Endothelial cell (in vitro differentiated cells): ENCODE measurements at regions not wholly inside any gene's neighbourhood (a gene's known extent, or its start where the extent isn't known, plus 50 kb on each side); places are given as distances from the start of the nearest gene placed in this dataset.

Experiments
- DNase-seq: peaks from one replicate; pipeline ENCODE4 v3.0.0; 2021; ENCODE audit warnings: low spot score
- H3K27ac Mint-ChIP-seq: one replicate; pipeline ENCODE4 v1.8.0; 2021; ENCODE audit warnings: mixed read lengths, inconsistent platforms; ENCODE audit not compliant: unreplicated experiment
- H3K27me3 Mint-ChIP-seq: one replicate; pipeline ENCODE4 v1.8.0; 2021; ENCODE audit warnings: mild to moderate bottlenecking, moderate library complexity, mixed read lengths, inconsistent platforms; ENCODE audit not compliant: unreplicated experiment
- H3K36me3 Mint-ChIP-seq: one replicate; pipeline ENCODE4 v1.8.0; 2021; ENCODE audit warnings: mild to moderate bottlenecking, low read depth, mixed read lengths, inconsistent platforms; ENCODE audit not compliant: unreplicated experiment
- H3K4me1 Mint-ChIP-seq: one replicate; pipeline ENCODE4 v1.8.0; 2021; ENCODE audit warnings: mild to moderate bottlenecking, mixed read lengths, inconsistent platforms; ENCODE audit not compliant: unreplicated experiment
- H3K4me3 Mint-ChIP-seq: one replicate; pipeline ENCODE4 v1.8.0; 2021; ENCODE audit warnings: mild to moderate bottlenecking, mixed read lengths, inconsistent platforms; ENCODE audit not compliant: unreplicated experiment
- H3K9me3 Mint-ChIP-seq: one replicate; pipeline ENCODE4 v1.8.0; 2021; ENCODE audit warnings: mixed read lengths, inconsistent platforms; ENCODE audit not compliant: unreplicated experiment
- CTCF ChIP-seq: fragments of 200-600 bp; sonication (generic); IDR thresholded peaks from one replicate; pipeline ENCODE4 v1.5.0; 2021; ENCODE audit warnings: antibody characterized with exemption; ENCODE audit not compliant: unreplicated experiment

DNA sequence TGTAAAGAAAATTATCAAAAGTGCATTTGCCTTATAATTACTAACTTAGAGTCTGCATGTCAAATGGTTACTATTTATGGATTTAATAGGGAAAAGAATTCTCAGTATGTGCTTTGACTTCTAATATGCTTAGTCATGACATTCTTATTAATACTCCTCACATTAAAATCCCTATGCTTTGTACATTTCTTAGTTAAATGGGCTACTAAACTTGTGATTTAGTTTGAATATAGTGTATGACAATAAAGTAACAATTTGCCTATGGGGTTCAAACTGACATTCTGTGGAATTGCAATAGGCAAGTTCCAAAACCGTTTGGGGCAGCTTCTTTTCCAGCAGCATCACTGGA is 361.9 kb upstream of the TMTC1 start:
- no peak for DNase-seq
- TF ChIP-seq CTCF: no peak
- no peaks in the 10 kb centered on the region for H3K9me3 Mint-ChIP-seq
- no peak overlapping the region for H3K4me3 Mint-ChIP-seq
- no peaks in the 10 kb centered on the region for H3K27me3 Mint-ChIP-seq
- no peak overlapping the region for H3K27ac Mint-ChIP-seq
- no peaks in the 10 kb centered on the region for H3K4me1 Mint-ChIP-seq
- no peaks in the 10 kb centered on the region for H3K36me3 Mint-ChIP-seq

DNA sequence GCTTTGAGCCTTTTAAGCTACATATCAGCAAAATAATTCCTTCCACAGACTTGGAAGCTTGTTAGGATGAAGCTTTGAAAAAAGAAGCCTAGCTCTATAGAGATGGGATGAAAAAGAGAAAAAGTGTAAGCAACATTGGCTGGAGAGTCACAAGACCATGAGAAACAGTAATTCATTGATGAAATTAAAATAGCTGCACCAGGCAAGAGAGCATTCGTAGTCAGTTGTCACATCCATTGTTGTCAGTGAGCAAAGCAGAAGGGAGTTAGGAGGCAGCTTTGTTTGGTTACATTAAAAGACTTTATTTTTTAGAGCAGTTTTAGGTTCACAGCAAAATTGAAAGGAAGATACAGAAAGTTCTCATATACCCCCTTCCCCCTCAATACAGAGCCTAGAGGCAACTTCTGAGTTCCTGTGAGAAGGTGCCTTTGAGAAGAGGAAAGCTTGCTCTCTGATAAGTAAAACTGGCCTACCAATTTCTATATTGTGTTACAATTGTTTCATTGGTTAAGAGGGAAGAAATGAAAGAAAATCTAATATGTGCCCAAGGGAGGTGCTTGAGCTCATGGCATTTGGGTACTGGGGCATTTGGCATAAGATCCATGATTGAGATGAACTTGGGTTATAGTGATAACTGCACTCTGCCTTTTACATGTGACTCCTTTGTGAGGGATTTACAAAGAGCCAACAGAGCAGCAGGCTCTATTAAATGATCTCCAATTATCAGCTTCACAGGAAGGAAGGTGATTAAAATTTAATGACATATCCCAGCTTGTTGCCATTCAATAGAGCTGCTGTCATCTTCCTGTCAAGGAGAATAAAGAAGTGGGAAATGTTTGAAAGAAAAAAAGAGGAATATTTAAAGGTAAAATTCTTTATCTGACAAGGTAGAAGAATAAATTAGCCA is 361.3 kb upstream of the TMTC1 start:
- no peaks in the 10 kb centered on the region for H3K9me3 Mint-ChIP-seq
- H3K4me3 Mint-ChIP-seq: no peak overlapping the region
- no peak for TF ChIP-seq CTCF
- H3K4me1 Mint-ChIP-seq: no peaks in the 10 kb centered on the region
- DNase-seq: no peak
- H3K36me3 Mint-ChIP-seq: no peaks in the 10 kb centered on the region
- H3K27ac Mint-ChIP-seq: no peak overlapping the region
- H3K27me3 Mint-ChIP-seq: no peaks in the 10 kb centered on the region

GRCh38 chr12:30142301-30142700 is 358.6 kb upstream of the TMTC1 start:
- H3K9me3 Mint-ChIP-seq: no peaks in the 10 kb centered on the region
- no peak overlapping the region for H3K27ac Mint-ChIP-seq
- H3K4me3 Mint-ChIP-seq: no peak overlapping the region
- H3K36me3 Mint-ChIP-seq: no peaks in the 10 kb centered on the region
- no peaks in the 10 kb centered on the region for H3K4me1 Mint-ChIP-seq
- H3K27me3 Mint-ChIP-seq: no peaks in the 10 kb centered on the region
- DNase-seq: no peak
- TF ChIP-seq CTCF: no peak

DNA sequence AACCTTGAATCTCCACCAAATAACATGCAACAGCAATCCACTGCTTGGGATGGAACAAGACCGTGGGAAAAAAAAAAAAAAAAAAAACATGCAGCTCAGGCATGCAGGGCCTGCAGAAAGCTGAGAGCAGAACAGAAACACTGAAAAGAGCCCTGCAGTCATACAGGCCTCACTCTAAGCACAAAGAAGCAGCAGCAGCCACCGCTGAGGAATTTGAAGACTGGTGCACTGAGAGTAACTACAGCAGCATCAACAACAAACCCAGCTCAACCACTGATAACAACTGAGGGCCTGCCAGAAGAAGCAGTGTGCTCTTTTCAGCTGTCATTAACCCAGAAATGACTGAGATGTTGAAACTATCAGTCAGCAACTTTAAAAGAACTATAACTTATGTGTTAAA is 354.7 kb upstream of the TMTC1 start:
- H3K4me3 Mint-ChIP-seq: no peak overlapping the region
- no peak overlapping the region for H3K27ac Mint-ChIP-seq
- H3K36me3 Mint-ChIP-seq: no peaks in the 10 kb centered on the region
- no peaks in the 10 kb centered on the region for H3K4me1 Mint-ChIP-seq
- no peaks in the 10 kb centered on the region for H3K9me3 Mint-ChIP-seq
- H3K27me3 Mint-ChIP-seq: no peaks in the 10 kb centered on the region
- no peak for DNase-seq
- TF ChIP-seq CTCF: no peak

- H3K27ac Mint-ChIP-seq: no peak overlapping the region
- no peaks in the 10 kb centered on the region for H3K36me3 Mint-ChIP-seq
- no peak for TF ChIP-seq CTCF
- no peaks in the 10 kb centered on the region for H3K4me1 Mint-ChIP-seq
- no peaks in the 10 kb centered on the region for H3K9me3 Mint-ChIP-seq
- DNase-seq: no peak
- no peak overlapping the region for H3K4me3 Mint-ChIP-seq
- no peaks in the 10 kb centered on the region for H3K27me3 Mint-ChIP-seq
Observed at GRCh38 chr12:30136696-30137095, 353.0 kb upstream of the TMTC1 start.
